Heart left ventricle (tissue), 13 donors: ENCODE measurements at regions not wholly inside any gene's neighbourhood (a gene's known extent, or its start where the extent isn't known, plus 50 kb on each side); places are given as distances from the start of the nearest gene placed in this dataset.

Source experiments
- CTCF ChIP-seq, 12 donors: fragments of 200-600 bp; sonication (generic) in 4 of 12; IDR thresholded peaks; one replicate each; pipeline versions ENCODE4 v1.5.0 to v1.8.0; 2018 to 2022; ENCODE audit warnings: antibody characterized with exemption in 12 of 12, mild to moderate bottlenecking in 5 of 12
- POLR2A ChIP-seq, 2 donors: fragments of 450-650 bp; IDR thresholded peaks; one replicate each; pipeline ENCODE4 v1.6.1; 2017; ENCODE audit warnings: antibody characterized with exemption in 2 of 2, mild to moderate bottlenecking in 2 of 2, moderate library complexity in 2 of 2
- donor health status: ischemic (EF 13 %, LVEDD 7.1; RV severe dilation, severe dysfunction).
- donor health status: DM: no; HTN: yes; CAD: no.
- donor health status: DM: no; HTN: no; CAD: no.
- donor health status: ischemic (EF 25% LVEDD 6.9; RV normal size, moderate dysfunction).
- donor health status: ischemic (EF 25% LVEDD 5.7; RV mildly dilated, moderate dysfunction).
- donor health status: ischemic (EF 35%, LVEDD 5.7; RV mildly dilated, moderate dysfunction).
- donor health status: nonischemic (EF 11% LVEDD 7.7; RV severe dilation, severe dysfunction).
- donor health status: DM: yes; HTN: yes; CAD: no.
- donor health status: PGD.
- donor health status: ischemic (EF 29% LVEDD 5.4; RV normal size, mild dysfunction).
- donor health status: nonischemic (EF 23%, LVEDD 6.1; RV moderate dilation, normal function).

- TF ChIP-seq CTCF (IDR thresholded peaks at IDR 0.05) (no peak), POLR2A (IDR thresholded peaks at IDR 0.05) (no peak)
Observed at GRCh38 chr5:108678091-108678490, 69.6 kb upstream of the FER start.
